WI38 (cell line): ENCODE measurements at regions not wholly inside any gene's neighbourhood (a gene's known extent, or its start where the extent isn't known, plus 50 kb on each side); places are given as distances from the start of the nearest gene placed in this dataset.
"Not testable (repeated sequence)": the region's sequence is repeated elsewhere in the genome, so short reads cannot be mapped to it uniquely, and the experiment has no call there.

Experiments used
- H3K4me3 ChIP-seq: 2 replicates; pipeline ENCODE4 v1.5.1; 2011; ENCODE audit warnings: low read depth, mild to moderate bottlenecking, control low read depth, low read length
- TF ChIP-seq, protein P1 (sequence below): IDR thresholded peaks from 2 replicates; pipeline ENCODE4 v1.5.1; 2012; ENCODE audit warnings: low read depth, mild to moderate bottlenecking, control low read depth, low read length

DNA sequence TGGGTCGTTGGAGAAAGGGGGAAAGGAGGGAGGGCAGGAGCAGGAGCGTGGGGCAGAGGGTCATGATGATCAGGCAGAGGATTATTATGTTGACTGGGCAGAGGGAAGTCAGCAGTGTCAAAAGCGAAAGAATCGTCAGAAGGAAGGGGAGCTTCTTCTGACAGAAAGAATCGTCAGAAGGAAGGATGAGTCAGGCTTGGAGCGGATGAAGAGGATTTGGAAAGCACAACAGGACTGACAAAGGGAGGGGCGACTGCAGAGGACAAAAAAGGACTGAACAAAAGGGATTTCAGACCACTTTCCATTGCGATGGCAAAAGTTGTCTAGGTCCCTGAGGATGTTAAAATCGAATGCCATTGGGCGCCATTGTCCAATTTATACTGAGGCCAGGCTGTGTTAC is 1053.5 kb downstream of the SI start:
- no peak overlapping the region for H3K4me3 ChIP-seq
- TF ChIP-seq, protein P1, sequence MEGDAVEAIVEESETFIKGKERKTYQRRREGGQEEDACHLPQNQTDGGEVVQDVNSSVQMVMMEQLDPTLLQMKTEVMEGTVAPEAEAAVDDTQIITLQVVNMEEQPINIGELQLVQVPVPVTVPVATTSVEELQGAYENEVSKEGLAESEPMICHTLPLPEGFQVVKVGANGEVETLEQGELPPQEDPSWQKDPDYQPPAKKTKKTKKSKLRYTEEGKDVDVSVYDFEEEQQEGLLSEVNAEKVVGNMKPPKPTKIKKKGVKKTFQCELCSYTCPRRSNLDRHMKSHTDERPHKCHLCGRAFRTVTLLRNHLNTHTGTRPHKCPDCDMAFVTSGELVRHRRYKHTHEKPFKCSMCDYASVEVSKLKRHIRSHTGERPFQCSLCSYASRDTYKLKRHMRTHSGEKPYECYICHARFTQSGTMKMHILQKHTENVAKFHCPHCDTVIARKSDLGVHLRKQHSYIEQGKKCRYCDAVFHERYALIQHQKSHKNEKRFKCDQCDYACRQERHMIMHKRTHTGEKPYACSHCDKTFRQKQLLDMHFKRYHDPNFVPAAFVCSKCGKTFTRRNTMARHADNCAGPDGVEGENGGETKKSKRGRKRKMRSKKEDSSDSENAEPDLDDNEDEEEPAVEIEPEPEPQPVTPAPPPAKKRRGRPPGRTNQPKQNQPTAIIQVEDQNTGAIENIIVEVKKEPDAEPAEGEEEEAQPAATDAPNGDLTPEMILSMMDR: no peak

DNA sequence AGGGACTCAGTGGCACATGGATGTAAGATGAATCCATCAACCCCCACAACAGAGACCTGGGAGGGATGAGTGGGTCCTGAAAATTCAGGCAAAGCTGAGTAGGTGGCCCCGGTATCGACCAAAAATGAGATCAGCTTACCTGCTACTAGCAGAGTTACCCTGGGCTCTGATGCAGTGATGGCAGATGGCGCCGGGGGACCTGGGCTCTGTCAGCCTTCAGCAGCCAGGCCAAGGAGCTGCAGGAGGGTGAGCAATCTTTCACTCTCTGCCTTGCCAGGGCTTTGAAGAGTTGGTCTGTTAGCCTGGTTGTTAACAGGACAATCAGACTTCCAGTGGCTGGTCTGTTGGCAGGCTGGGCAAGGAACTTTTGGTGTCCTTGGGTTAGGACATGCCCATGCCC is 1054.8 kb downstream of the SI start:
- TF ChIP-seq, protein P1: no peak

DNA sequence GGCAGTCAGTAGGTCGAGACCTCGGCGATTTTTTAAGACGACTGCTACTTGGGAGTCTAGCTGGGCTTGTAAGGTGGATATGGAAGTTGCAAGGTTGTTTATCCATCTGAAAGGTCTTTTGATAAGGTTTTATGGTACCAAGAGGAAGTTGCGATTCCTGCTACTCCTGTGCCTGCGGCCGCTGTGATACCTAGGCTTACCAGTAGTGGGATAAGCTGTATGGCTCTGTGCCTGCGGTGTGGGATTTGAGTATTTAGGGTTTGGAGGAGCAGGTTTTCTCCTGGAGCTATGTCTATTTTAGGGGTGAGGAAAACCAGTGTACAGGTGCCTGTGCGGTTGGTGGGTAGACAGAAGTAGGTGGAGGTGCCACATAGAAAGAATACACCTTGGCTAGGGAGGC is 1059.8 kb downstream of the SI start:
- TF ChIP-seq, protein P1: no peak
- H3K4me3 ChIP-seq: no peak overlapping the region

More for the DNA sequence above, 1054.8 kb downstream of the SI start:
- no peak overlapping the region for H3K4me3 ChIP-seq

DNA sequence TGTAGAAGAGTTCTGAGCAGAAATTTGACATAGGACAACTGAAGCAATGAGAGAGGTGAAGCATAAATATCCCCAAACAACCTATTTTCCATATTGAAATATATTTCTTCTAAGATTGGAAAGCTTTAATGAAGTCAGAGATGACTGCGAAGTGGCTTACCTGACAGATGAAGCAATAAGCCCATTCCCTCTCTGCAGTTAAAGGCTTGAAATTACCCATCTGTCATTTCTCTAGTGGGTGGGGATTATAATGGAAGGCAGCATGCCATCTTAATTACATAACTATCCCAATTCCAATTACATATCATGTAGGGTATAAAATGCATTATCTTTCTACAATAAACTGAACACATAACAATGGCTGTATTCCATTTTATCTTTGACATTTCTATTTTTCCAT is 1070.5 kb downstream of the SI start:
- TF ChIP-seq, protein P1: no peak
- no peak overlapping the region for H3K4me3 ChIP-seq

DNA sequence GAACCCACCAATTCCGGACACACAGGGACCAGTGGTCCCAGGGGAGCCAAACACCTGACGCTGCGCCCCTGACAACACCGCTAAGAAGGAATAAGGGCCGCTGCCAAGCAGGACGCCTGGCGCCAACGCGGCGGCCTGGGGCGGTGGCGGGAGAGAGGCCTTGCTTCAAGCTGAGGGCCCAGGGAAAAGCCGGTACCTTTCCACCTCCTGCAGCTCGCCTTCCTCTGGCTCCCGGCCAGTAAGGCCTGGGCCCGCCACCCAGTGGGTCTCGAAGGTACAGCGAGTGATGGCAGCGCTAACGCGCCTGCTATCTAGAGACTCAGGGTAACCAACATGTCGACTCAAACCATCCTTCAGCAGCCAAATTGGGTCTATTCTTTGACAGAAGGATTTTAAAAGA is 1074.1 kb downstream of the SI start:
- TF ChIP-seq, protein P1: no peak
- H3K4me3 ChIP-seq: no peak overlapping the region

DNA sequence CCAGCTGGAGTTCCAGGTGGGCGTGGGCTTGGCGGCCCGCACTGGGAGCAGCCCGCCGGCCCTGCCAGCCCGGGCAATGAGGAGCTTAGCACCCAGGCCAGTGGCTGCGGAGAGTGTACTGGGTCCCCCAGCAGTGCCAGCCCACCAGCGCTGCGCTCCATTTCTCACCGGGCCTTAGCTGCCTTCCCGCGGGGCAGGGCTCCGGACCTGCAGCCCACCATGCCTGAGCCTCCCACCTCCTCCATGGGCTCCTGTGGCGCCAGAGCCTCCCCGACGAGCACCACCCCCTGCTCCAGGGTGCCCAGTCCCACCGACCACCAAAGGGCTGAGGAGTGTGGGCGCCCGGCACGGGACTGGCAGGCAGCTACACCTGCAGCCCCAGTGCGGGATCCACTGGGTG is 1075.3 kb downstream of the SI start:
- H3K4me3 ChIP-seq: not testable (repeated sequence)

DNA sequence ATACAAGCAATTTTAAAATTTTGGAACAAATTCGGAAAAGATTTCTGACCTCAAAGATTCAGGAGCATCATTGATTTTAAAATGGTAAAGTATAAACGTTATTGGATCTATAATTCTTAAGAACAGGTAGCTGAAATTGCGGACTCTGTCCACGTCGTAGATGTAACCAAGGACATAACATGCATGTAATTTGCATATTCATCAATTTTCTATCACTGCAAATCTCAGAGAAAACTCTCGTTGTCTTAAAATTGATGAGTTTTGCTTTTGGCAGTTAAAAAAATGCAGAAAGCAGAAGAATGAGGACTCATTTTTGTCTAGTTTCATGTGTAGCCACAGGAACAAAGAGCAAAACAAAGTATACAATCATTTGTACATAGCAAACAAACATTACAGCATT is 1094.4 kb downstream of the SI start:
- TF ChIP-seq, protein P1: no peak
- no peak overlapping the region for H3K4me3 ChIP-seq

DNA sequence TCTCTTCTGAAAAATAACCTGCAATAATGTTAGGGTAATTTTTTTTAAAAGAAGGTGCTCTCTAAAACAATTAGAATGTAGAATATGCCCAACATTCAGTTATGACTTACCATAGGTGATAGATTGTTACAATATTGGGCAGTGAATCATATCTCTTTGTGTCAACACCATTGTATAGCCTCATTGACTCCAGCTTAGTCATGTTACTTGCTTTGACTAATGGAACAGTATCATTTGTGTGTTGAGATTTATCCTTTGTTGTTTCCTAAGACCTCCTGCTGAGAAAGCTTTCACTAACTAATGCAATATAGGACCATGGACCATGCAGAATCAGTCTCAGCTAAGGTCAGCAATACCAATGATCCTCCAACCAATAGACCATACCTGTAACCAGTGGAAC is 1106.4 kb downstream of the SI start:
- no peak overlapping the region for H3K4me3 ChIP-seq
- TF ChIP-seq, protein P1: no peak
